Caco-2 (cell line): ENCODE measurements at regions not wholly inside any gene's neighbourhood (a gene's known extent, or its start where the extent isn't known, plus 50 kb on each side); places are given as distances from the start of the nearest gene placed in this dataset.

Experiments used
- BruUV-seq: library from RNA; stranded (reverse); fragments of 400-500 nt; replicated peaks from 2 replicates; lab custom pipeline; 2021; lab: Mats Ljungman, UMichigan
- CTCF ChIA-PET: fragments of 300-600 bp; sonication (Branson Sonifier 250); formaldehyde crosslinking; loops from one replicate; lab custom pipeline; 2022; ENCODE audit warnings: antibody characterized with exemption; lab: Charles Lee
- POLR2A ChIA-PET: fragments of 300-600 bp; sonication (Branson Sonifier 250); formaldehyde crosslinking; loops from one replicate; lab custom pipeline; 2022; ENCODE audit warnings: antibody characterized with exemption; lab: Charles Lee
- DNase-seq, 2 experiments: peaks; one replicate each; pipeline versions ENCODE4 v3.0.0 to v3.0.0-alpha.2; 2020 to 2022
- H3K27me3 ChIP-seq: replicated peaks from 2 replicates; pipeline ENCODE4 v1.6.0; 2011; ENCODE audit warnings: low read length; ENCODE audit not compliant: control insufficient read depth, insufficient read depth
- H3K36me3 ChIP-seq: 2 replicates; pipeline ENCODE4 v1.5.1; 2011; ENCODE audit warnings: low read length; ENCODE audit not compliant: control insufficient read depth, insufficient read depth
- H3K4me1 ChIP-seq: fragments of 250-450 bp; sonication (Bioruptor Pico); 2 replicates; pipeline ENCODE4 v1.5.1; 2020; ENCODE audit warnings: mild to moderate bottlenecking
- H3K4me3 ChIP-seq: 2 replicates; pipeline ENCODE4 v1.5.1; 2011; ENCODE audit warnings: low read depth, mild to moderate bottlenecking, control low read depth, low read length
- H3K9me3 ChIP-seq: fragments of 250-450 bp; sonication (Bioruptor Pico); 2 replicates; pipeline ENCODE4 v1.5.1; 2020; ENCODE audit warnings: mild to moderate bottlenecking, moderate library complexity
- H3K27ac Mint-ChIP-seq: one replicate; pipeline ENCODE4 v1.8.0; 2022; ENCODE audit warnings: mixed read lengths; ENCODE audit not compliant: unreplicated experiment
- H3K27me3 Mint-ChIP-seq: one replicate; pipeline ENCODE4 v1.8.0; 2022; ENCODE audit warnings: mixed read lengths; ENCODE audit not compliant: insufficient read depth, unreplicated experiment
- H3K36me3 Mint-ChIP-seq: one replicate; pipeline ENCODE4 v1.8.0; 2022; ENCODE audit warnings: mild to moderate bottlenecking, mixed read lengths; ENCODE audit not compliant: insufficient read depth, unreplicated experiment
- H3K4me1 Mint-ChIP-seq: one replicate; pipeline ENCODE4 v1.8.0; 2022; ENCODE audit warnings: low read depth, mixed read lengths; ENCODE audit not compliant: unreplicated experiment
- H3K4me3 Mint-ChIP-seq: one replicate; pipeline ENCODE4 v1.8.0; 2022; ENCODE audit warnings: mild to moderate bottlenecking, moderate library complexity, mixed read lengths; ENCODE audit not compliant: unreplicated experiment
- H3K9me3 Mint-ChIP-seq: one replicate; pipeline ENCODE4 v1.8.0; 2022; ENCODE audit warnings: mixed read lengths; ENCODE audit not compliant: unreplicated experiment
- CTCF ChIP-seq, 2 experiments: fragments of 200-600 bp in 1 of 2; IDR thresholded peaks; 1 replicate in 1 of 2; 2 replicates in 1 of 2; pipeline versions ENCODE4 v1.5.1 to v1.8.0; 2011 to 2022; ENCODE audit warnings: antibody characterized with exemption in 1 of 2, control low read depth in 1 of 2, inconsistent platforms in 1 of 2, low read depth in 1 of 2, low read length in 1 of 2, mild to moderate bottlenecking in 1 of 2, moderate library complexity in 1 of 2; ENCODE audit not compliant: insufficient read depth in 1 of 2, severe bottlenecking in 1 of 2, unreplicated experiment in 1 of 2
- intact Hi-C: fragments of 100-400 bp; cut with micrococcal nuclease; formaldehyde crosslinking; loops from one replicate; pipeline ENCODE4 v1.10.0; 2022; ENCODE audit not compliant: unreplicated experiment

- BruUV-seq = no TSS peak
- H3K36me3 ChIP-seq = no peaks in the 10 kb centered on the region
- H3K4me1 Mint-ChIP-seq = no peaks in the 10 kb centered on the region
- DNase-seq = no peak
- intact Hi-C loops = no loop called here
- H3K4me3 Mint-ChIP-seq = no peak overlapping the region
- H3K27me3 ChIP-seq = no peaks in the 10 kb centered on the region
- H3K27ac Mint-ChIP-seq = no peak overlapping the region
- POLR2A ChIA-PET = no interaction called here
- no peak overlapping the region for H3K4me3 ChIP-seq
- H3K9me3 ChIP-seq = no peaks in the 10 kb centered on the region
- H3K9me3 Mint-ChIP-seq = no peaks in the 10 kb centered on the region
- peaks cover 2% of the 10 kb centered on the region for H3K27me3 Mint-ChIP-seq
- H3K4me1 ChIP-seq = no peaks in the 10 kb centered on the region
- no peaks in the 10 kb centered on the region for H3K36me3 Mint-ChIP-seq
- CTCF ChIA-PET = no interaction called here
- no peak for TF ChIP-seq CTCF (IDR thresholded peaks at IDR 0.05; ENCODE audit: insufficient read depth in 1 of 2, low read depth in 1 of 2, low read length in 1 of 2, severe bottlenecking in 1 of 2, unreplicated experiment in 1 of 2)
These were observed 726.5 kb downstream of the UQCRFS1 start for GRCh38 chr19:28486473-28486872.

- Histone ChIP-seq H3K27me3 (no peaks in the 10 kb centered on the region), H3K9me3 (no peaks in the 10 kb centered on the region), H3K4me1 (no peaks in the 10 kb centered on the region), H3K4me3 (no peak overlapping the region), H3K36me3 (no peaks in the 10 kb centered on the region)
- H3K4me3 Mint-ChIP-seq = no peak overlapping the region
- no peak overlapping the region for H3K27ac Mint-ChIP-seq
- ChIA-PET CTCF (no interaction called here), POLR2A (no interaction called here)
- TF ChIP-seq CTCF (IDR thresholded peaks at IDR 0.05; ENCODE audit: insufficient read depth in 1 of 2, low read depth in 1 of 2, low read length in 1 of 2, severe bottlenecking in 1 of 2, unreplicated experiment in 1 of 2) = no peak
- H3K36me3 Mint-ChIP-seq = no peaks in the 10 kb centered on the region
- intact Hi-C loops = no loop called here
- no TSS peak for BruUV-seq
- DNase-seq = no peak
- peaks cover 2% of the 10 kb centered on the region for H3K27me3 Mint-ChIP-seq
- H3K9me3 Mint-ChIP-seq = no peaks in the 10 kb centered on the region
- no peaks in the 10 kb centered on the region for H3K4me1 Mint-ChIP-seq
These were observed 727.7 kb downstream of the UQCRFS1 start for GRCh38 chr19:28485292-28485691.

- H3K36me3 Mint-ChIP-seq = no peaks in the 10 kb centered on the region
- intact Hi-C loops = no loop called here
These were observed 729.8 kb downstream of the UQCRFS1 start for GRCh38 chr19:28483197-28483596.

More at GRCh38 chr19:28483197-28483596, 729.8 kb downstream of the UQCRFS1 start:
- BruUV-seq = no TSS peak
- POLR2A ChIA-PET = no interaction called here
- Histone ChIP-seq H3K36me3 (no peaks in the 10 kb centered on the region), H3K9me3 (no peaks in the 10 kb centered on the region), H3K27me3 (no peaks in the 10 kb centered on the region), H3K4me1 (no peaks in the 10 kb centered on the region), H3K4me3 (no peak overlapping the region)
- TF ChIP-seq CTCF (IDR thresholded peaks at IDR 0.05; ENCODE audit: insufficient read depth in 1 of 2, low read depth in 1 of 2, low read length in 1 of 2, severe bottlenecking in 1 of 2, unreplicated experiment in 1 of 2) = no peak
- CTCF ChIA-PET = no interaction called here
- Mint-ChIP-seq H3K27ac (no peak overlapping the region), H3K27me3 (peaks cover 2% of the 10 kb centered on the region), H3K4me1 (no peaks in the 10 kb centered on the region), H3K9me3 (no peaks in the 10 kb centered on the region), H3K4me3 (no peak overlapping the region)
- DNase-seq = no peak
